Activated CD8-positive, alpha-beta memory T cell treated with anti-CD3 and anti-CD28 coated beads, Interleukin-2, amount 50 U/mL, for 24 hours (primary cell): ENCODE measurements at regions not wholly inside any gene's neighbourhood (a gene's known extent, or its start where the extent isn't known, plus 50 kb on each side); places are given as distances from the start of the nearest gene placed in this dataset.
"Not testable (repeated sequence)": the region's sequence is repeated elsewhere in the genome, so short reads cannot be mapped to it uniquely, and the experiment has no call there.

Experiments
- DNase-seq: peaks from one replicate; pipeline ENCODE4 v3.0.0-alpha.2; 2020; ENCODE audit errors: extremely low read depth

- no peak for DNase-seq
Observed at GRCh38 chr12:124476011-124476400, 91.4 kb downstream of the NCOR2 start.

DNA sequence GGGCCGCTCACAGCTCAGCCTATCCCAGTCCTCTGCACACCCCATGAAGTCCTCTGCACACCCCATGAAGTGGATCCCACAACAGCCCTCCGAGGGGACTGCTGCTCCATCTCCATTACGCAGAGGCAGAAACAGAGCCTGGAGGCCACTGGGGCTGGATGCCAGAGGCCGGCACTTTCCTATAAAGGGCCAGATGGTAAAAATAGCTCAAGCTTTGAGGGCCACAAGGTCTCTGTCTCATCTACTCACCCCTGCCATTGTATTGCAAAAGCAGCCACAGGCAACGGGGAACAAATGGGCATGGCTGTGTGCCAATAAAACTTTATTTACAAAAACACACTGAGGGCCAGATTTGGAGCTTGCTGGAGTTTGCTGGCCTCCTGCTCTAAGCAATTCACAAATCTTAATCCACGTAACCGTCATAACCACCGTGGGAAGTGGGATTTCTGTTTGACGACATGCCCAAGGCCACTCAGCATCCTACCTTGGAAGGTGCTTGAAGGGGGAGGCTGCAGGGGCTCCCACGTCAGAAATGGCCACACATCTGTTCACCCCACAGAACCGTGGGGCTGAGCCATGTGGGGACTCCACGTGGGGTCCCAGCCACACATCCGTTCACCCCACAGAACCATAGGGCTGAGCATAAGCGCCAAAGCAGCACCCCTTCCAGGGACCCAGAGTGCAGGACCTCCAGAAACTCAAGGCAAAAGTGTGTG, 92.0 kb downstream of the NCOR2 start:
- DNase-seq = no peak

- DNase-seq = no peak
Observed at GRCh38 chr12:124474709-124475108, 92.7 kb downstream of the NCOR2 start.

- no peak for DNase-seq
Observed at GRCh38 chr12:124472690-124473279, 94.6 kb downstream of the NCOR2 start.

DNA sequence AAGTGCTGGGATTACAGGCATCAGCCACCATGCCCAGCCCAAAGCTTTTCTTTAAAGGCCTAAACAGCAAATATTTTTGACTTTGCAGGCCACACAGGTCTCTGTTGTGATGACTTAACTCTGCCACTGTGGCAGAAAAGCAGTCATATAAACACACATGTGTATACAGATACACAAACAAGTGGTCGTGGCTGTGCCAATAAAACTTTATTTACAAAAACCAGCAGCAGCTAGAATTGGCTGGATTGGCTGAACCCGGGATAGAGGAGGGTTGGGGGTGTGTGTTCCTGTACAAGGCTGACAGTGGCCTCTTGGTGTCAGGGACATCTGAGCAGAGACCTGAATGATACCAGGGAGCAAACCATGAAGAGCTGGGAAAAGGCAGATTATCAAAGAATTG, 95.6 kb downstream of the NCOR2 start:
- DNase-seq = no peak

DNA sequence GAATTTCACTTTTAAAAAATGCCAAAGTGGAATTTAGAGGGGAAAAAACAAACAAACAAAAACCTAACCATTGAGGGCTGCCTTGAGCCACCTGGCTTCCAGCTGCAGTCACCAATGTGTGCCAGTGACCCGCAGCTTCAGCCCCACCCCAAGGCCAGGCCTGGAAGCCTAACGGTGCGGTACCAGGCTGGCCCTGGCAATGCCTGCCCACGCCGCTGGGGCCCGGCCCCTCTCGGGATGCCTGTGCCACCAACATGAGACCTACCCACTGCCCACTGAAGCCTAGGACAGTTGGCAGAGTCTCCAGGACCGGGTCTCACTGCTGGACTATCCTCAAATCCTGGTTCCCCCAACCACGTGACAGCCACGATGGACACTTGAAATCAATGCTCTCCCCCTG, 96.6 kb downstream of the NCOR2 start:
- DNase-seq = no peak

DNA sequence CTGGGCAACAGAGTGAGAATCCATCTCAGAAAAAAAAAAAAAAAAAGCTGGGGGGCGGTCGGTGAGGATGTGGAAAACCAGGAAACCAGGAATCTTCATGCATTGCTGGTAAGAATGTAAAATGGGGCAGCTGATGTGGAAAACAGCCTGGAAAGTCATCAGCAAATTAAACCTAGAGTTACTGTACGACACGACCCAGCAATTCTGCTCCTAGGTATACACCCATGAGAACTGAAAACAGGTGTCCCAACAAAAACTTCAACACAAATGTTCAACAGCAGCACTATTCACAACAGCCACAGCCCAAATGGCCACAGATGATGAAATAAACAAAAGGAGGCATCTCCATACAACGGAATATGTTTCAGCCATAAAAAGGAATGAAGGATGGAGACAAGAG, 97.3 kb downstream of the NCOR2 start:
- DNase-seq = no peak

GRCh38 chr12:124469193-124469888, 98.1 kb downstream of the NCOR2 start:
- no peak for DNase-seq

- not testable (repeated sequence) for DNase-seq
Observed at GRCh38 chr12:124467549-124467948, 99.9 kb downstream of the NCOR2 start.

DNA sequence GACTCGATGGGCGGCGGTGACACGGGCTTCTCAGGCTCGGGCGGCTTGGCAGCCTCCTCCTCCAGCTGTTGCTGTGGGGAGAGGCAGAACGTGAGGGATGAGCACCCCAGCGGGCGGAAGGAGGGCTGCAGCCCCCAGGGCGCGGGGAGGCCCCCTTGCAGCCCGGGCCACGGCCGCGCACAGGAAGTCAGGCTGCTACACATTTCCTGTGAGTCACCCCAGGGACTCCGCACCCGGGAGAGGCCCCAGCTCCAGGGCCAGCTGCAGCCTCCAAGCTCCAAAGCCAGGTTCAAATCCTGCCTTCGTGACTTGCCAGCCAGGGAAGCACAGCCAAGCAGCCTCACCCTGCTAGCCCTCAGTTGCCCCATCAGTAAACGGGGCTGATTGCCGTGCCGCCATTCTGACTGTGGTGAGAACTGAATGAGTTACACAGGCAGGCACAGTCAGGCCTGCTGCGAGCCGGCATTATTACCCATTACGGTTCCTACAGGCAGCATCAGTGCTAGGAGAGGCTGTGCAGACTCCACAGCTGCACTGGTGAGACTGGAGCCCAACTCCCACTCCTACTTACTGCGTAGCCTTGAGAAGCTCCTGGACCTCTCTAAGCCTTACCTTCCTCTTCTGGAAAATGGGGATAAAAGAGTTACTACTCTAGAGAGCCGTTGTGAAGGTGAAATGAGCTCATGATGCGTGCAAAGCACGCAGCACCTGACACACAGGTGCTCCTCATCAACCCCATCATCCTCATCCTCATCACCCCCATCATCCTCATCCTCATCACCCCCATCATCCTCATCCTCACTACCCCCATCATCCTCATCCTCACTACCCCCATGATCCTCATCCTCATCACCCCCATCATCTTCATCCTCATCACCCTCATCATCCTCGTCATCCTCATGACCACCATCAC, 100.9 kb downstream of the NCOR2 start:
- DNase-seq = peak; percentile 62

DNA sequence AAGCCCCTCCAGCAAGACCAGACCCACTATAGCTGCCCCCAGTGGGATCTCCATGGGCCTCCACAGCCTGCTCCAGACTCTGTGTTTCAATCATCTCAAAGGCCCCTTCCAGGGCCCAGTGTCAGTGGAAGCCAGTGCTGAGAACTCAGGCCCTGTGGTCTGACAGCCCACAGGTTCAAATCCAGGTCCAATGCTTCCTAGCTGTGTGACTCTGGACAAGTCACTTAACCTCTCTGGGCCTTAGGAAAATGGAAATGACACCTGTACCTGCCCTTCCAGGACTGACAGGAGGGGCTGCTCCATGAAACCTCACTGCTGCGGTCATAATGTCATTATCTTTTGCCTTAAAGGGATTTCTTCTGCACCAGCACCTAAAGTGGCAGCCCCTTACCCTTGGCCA, 101.9 kb downstream of the NCOR2 start:
- DNase-seq = no peak

- no peak for DNase-seq
Observed at GRCh38 chr12:124464830-124465229, 102.6 kb downstream of the NCOR2 start.

GRCh38 chr12:124464062-124464461, 103.3 kb downstream of the NCOR2 start:
- no peak for DNase-seq

DNA sequence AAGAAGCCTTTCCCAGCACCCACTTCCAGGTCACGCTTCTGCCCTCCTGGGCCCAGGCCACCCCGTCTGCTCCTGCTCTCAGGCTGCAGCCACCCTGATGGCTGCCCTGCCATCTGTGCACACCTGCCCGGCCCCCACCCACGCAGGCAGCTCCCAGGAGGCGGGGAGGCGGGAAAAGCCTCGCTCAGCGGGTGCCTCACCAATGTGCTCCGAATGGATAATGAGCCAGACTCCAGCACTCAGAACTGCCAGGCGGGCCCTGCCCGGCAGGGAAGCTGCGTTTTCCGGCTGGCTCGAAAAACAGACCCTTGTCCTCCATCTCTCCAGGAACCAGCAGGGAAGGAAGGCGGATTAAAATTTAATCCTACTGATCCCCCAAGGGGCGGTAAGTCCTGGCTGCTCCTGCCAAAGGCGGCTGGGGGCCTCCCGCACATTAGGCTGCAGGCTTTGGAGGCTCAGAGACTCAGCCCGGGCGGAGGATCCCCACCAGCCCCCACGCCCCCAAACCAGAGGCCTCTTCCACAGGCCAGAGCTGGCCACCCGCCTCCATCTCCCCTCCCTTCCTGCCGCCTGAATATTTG, 104.0 kb downstream of the NCOR2 start:
- no peak for DNase-seq

DNA sequence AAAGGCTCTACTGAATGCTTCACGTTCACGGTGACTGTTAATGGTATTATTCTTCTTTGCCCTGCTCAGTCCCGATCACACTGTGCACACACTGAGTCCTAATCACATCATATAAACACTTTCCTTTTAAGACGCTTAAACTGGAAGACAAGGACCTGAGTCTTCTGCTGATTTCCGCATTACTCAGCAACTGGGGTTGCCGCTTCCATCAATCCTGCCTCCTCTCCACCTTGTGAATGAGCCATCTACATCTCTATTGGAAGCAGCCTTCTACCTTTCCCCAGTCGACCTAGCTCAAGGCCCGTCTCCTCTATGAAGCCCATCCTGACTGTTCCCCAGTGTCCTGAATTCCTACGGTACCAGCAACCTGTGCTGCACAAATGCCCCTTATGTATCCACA, 104.7 kb downstream of the NCOR2 start:
- DNase-seq = no peak

DNA sequence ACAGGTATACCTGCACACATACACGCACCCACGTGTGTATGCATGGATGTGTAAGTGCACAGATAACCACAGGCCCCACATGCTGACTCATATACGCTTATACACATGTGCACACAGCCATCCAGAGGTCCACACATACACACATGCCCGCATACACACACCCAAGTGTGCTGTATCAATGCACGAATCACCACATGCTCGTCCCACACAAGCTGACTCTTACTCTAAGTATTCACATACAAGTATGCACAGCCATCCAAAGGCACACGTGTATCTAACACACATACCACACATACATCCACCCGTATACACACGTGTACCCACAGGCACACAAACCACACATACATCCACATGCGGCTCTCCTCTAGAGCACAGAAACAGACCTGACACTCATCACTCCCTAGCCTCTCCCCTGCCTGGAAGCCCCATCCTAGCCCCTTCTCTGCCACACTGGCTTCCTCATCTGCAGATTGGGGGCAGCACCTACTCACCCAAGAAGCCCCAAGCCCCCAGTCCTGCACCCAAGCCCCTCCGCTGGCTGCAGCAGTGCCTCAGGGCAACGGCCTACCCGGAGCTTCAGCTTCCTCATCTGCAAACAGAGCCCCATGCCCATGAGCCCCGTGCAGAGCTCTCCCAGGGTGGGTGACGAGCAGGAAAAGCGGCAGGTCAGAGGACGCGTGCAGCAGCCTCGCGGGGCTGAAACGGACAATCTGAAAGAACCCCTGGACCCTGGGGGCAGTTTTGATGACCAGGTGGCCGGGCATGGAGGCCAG, 105.4 kb downstream of the NCOR2 start:
- DNase-seq = no peak

GRCh38 chr12:124461241-124461673, 106.2 kb downstream of the NCOR2 start:
- no peak for DNase-seq

DNA sequence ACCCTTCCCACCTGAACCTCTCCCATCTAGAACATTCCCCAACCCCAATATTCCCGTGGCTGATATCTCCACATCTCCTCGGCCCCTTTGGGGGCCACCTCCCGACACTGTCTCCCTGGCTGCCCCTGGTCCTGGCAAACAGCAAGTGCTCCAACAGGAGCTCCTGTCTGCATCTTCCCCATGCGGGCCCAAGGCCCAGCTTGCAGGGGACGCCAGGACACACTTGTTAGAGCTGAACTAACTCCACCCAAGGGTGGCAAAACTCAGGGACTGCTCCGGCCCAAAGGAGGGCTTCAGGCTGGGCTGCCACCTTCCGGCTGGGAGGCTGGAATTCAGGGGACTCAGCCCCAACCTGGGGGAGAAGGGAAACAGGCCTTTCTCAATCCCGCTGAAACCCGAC, 106.6 kb downstream of the NCOR2 start:
- no peak for DNase-seq

GRCh38 chr12:124459852-124460645, 107.4 kb downstream of the NCOR2 start:
- no peak for DNase-seq
